ENCODE measurements at regions not wholly inside any gene's neighbourhood (a gene's known extent, or its start where the extent isn't known, plus 50 kb on each side); places are given as distances from the start of the nearest gene placed in this dataset.

- no peak overlapping the region for H3K4me3 ChIP-seq (ENCODE audit: insufficient read depth, low read length)
- no peaks in the 10 kb centered on the region for H4K20me1 ChIP-seq (ENCODE audit: insufficient read depth, low read length)
- no peaks in the 10 kb centered on the region for H3K9me3 ChIP-seq (ENCODE audit: low read depth, low read length)
- no peak overlapping the region for H3K27ac ChIP-seq (ENCODE audit: low read depth, low read length)
- H3K79me2 ChIP-seq (ENCODE audit: insufficient read depth, low read length), result no peaks in the 10 kb centered on the region
- H3K4me2 ChIP-seq (ENCODE audit: insufficient read depth, low read length), result no peak overlapping the region
- no peaks in the 10 kb centered on the region for H3K36me3 ChIP-seq (ENCODE audit: insufficient read depth, low read length)
- no peaks in the 10 kb centered on the region for H3K4me1 ChIP-seq (ENCODE audit: insufficient read depth, low read length)
- TF ChIP-seq CTCF (IDR thresholded peaks at IDR 0.05; ENCODE audit: extremely low read depth, low read depth, low read length), result no peak
- H3K27me3 ChIP-seq (ENCODE audit: insufficient read depth, low read length), result no peaks in the 10 kb centered on the region
- H2AFZ ChIP-seq (ENCODE audit: low read length), result no peak overlapping the region
- no peak for DNase-seq (ENCODE audit: insufficient read length, low spot score, missing footprints)
Measured at GRCh38 chr15:99906793-99907192, 173.6 kb upstream of the LYSMD4 start.

- no peaks in the 10 kb centered on the region for H3K36me3 ChIP-seq (ENCODE audit: insufficient read depth, low read length)
- H3K27me3 ChIP-seq (ENCODE audit: insufficient read depth, low read length), result no peaks in the 10 kb centered on the region
- no peaks in the 10 kb centered on the region for H3K4me1 ChIP-seq (ENCODE audit: insufficient read depth, low read length)
- no peak for DNase-seq (ENCODE audit: insufficient read length, low spot score, missing footprints)
- no peak overlapping the region for H3K27ac ChIP-seq (ENCODE audit: low read depth, low read length)
- no peaks in the 10 kb centered on the region for H4K20me1 ChIP-seq (ENCODE audit: insufficient read depth, low read length)
- no peaks in the 10 kb centered on the region for H3K79me2 ChIP-seq (ENCODE audit: insufficient read depth, low read length)
- no peak for TF ChIP-seq CTCF (IDR thresholded peaks at IDR 0.05; ENCODE audit: extremely low read depth, low read depth, low read length)
- H3K9me3 ChIP-seq (ENCODE audit: low read depth, low read length), result no peaks in the 10 kb centered on the region
- no peak overlapping the region for H3K4me3 ChIP-seq (ENCODE audit: insufficient read depth, low read length)
- no peak overlapping the region for H2AFZ ChIP-seq (ENCODE audit: low read length)
- no peak overlapping the region for H3K4me2 ChIP-seq (ENCODE audit: insufficient read depth, low read length)
Measured at GRCh38 chr15:99906311-99906710, 173.1 kb upstream of the LYSMD4 start.

DNA sequence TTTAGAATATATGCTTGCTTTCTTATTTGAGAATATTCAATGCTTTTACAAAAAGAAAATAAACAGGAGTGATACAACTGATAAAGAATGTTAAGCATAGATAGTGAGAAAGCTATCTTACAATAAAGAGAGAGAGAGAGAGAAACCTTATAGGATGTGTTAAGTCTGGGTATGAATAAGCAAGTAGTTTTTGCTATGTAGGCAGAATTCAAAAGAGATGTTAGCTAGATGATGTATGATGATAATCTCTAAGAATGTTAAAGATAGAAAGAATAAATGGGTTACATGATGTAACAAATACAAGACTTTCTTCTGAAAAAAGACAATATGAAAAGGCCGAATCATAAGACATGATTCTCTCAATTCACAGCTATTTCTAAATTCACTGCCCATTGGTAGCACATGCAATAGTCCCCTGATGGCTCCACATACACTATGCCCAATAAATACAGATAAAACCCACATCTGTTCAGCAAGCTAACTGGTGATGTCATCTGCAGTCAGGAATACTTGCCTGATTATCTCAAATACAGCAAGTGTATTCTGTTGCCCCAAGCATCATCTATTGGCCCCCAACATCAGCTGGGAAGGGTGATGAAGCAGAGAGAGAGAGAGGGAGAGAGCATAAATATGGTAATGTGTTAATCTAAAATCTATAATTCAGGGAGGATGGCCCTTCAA, 169.2 kb upstream of the LYSMD4 start:
- Histone ChIP-seq H3K4me3 (ENCODE audit: insufficient read depth, low read length) (no peak overlapping the region), H3K27ac (ENCODE audit: low read depth, low read length) (no peak overlapping the region), H3K27me3 (ENCODE audit: insufficient read depth, low read length) (no peaks in the 10 kb centered on the region), H3K4me2 (ENCODE audit: insufficient read depth, low read length) (no peak overlapping the region), H2AFZ (ENCODE audit: low read length) (no peak overlapping the region), H3K36me3 (ENCODE audit: insufficient read depth, low read length) (no peaks in the 10 kb centered on the region), H3K9me3 (ENCODE audit: low read depth, low read length) (no peaks in the 10 kb centered on the region), H4K20me1 (ENCODE audit: insufficient read depth, low read length) (no peaks in the 10 kb centered on the region), H3K4me1 (ENCODE audit: insufficient read depth, low read length) (no peaks in the 10 kb centered on the region), H3K79me2 (ENCODE audit: insufficient read depth, low read length) (no peaks in the 10 kb centered on the region)
- no peak for TF ChIP-seq CTCF (IDR thresholded peaks at IDR 0.05; ENCODE audit: extremely low read depth, low read depth, low read length)
- no peak for DNase-seq (ENCODE audit: insufficient read length, low spot score, missing footprints)

- no peak for TF ChIP-seq CTCF (IDR thresholded peaks at IDR 0.05; ENCODE audit: extremely low read depth, low read depth, low read length)
- Histone ChIP-seq H3K79me2 (ENCODE audit: insufficient read depth, low read length) (no peaks in the 10 kb centered on the region), H3K27ac (ENCODE audit: low read depth, low read length) (no peak overlapping the region), H3K9me3 (ENCODE audit: low read depth, low read length) (no peaks in the 10 kb centered on the region), H3K36me3 (ENCODE audit: insufficient read depth, low read length) (no peaks in the 10 kb centered on the region), H3K4me3 (ENCODE audit: insufficient read depth, low read length) (no peak overlapping the region), H3K27me3 (ENCODE audit: insufficient read depth, low read length) (no peaks in the 10 kb centered on the region), H2AFZ (ENCODE audit: low read length) (no peak overlapping the region), H4K20me1 (ENCODE audit: insufficient read depth, low read length) (no peaks in the 10 kb centered on the region), H3K4me1 (ENCODE audit: insufficient read depth, low read length) (no peaks in the 10 kb centered on the region), H3K4me2 (ENCODE audit: insufficient read depth, low read length) (no peak overlapping the region)
- no peak for DNase-seq (ENCODE audit: insufficient read length, low spot score, missing footprints)
Measured at GRCh38 chr15:99895956-99896311, 162.7 kb upstream of the LYSMD4 start.

Measured in osteoblast (primary cell).